Activated CD4-positive, CD25-positive, alpha-beta regulatory T cell (primary cell): ENCODE measurements at regions not wholly inside any gene's neighbourhood (a gene's known extent, or its start where the extent isn't known, plus 50 kb on each side); places are given as distances from the start of the nearest gene placed in this dataset.
A peak's percentile ranks its signal among the peaks of the same experiment; 100 is the strongest.
"Not testable (repeated sequence)": the region's sequence is repeated elsewhere in the genome, so short reads cannot be mapped to it uniquely, and the experiment has no call there.

Experiments used
- DNase-seq, 4 experiments: peaks; one replicate each; lab custom pipeline; 2025; lab: John Stamatoyannopoulos, UW

GRCh38 chr2:39487398-39488250 is 50.5 kb upstream of the MAP4K3 start:
- no peak for DNase-seq

GRCh38 chr2:39488450-39488849 is 51.4 kb upstream of the MAP4K3 start:
- DNase-seq, result no peak

- DNase-seq, result no peak
Observed at GRCh38 chr2:39490586-39490985, 53.5 kb upstream of the MAP4K3 start.

- no peak for DNase-seq
Observed at GRCh38 chr2:39491653-39492052, 54.6 kb upstream of the MAP4K3 start.

- DNase-seq, result no peak
Observed at GRCh38 chr2:39492095-39492590, 55.1 kb upstream of the MAP4K3 start.

GRCh38 chr2:39492716-39493115 is 55.6 kb upstream of the MAP4K3 start:
- no peak for DNase-seq

GRCh38 chr2:39494784-39495251 is 57.7 kb upstream of the MAP4K3 start:
- no peak for DNase-seq

GRCh38 chr2:39497082-39497801 is 60.2 kb upstream of the MAP4K3 start:
- no peak for DNase-seq

- DNase-seq, result not testable (repeated sequence)
Observed at GRCh38 chr2:39498176-39498575, 61.1 kb upstream of the MAP4K3 start.

GRCh38 chr2:39498786-39499185 is 61.7 kb upstream of the MAP4K3 start:
- no peak for DNase-seq

- DNase-seq, result no peak
Observed at GRCh38 chr2:39499336-39499735, 62.3 kb upstream of the MAP4K3 start.

- no peak for DNase-seq
Observed at GRCh38 chr2:39501412-39501811, 64.3 kb upstream of the MAP4K3 start.

GRCh38 chr2:39503277-39503676 is 66.2 kb upstream of the MAP4K3 start:
- DNase-seq, result no peak

GRCh38 chr2:39504790-39505335 is 67.8 kb upstream of the MAP4K3 start:
- no peak for DNase-seq

GRCh38 chr2:39506215-39506614 is 69.1 kb upstream of the MAP4K3 start:
- no peak for DNase-seq

GRCh38 chr2:39508198-39508597 is 71.1 kb upstream of the MAP4K3 start:
- no peak for DNase-seq

- no peak for DNase-seq
Observed at GRCh38 chr2:39510140-39510539, 73.1 kb upstream of the MAP4K3 start.

- DNase-seq, result no peak
Observed at GRCh38 chr2:39511219-39511604, 74.1 kb upstream of the MAP4K3 start.

- DNase-seq, result no peak
Observed at GRCh38 chr2:39511605-39512433, 74.7 kb upstream of the MAP4K3 start.

- no peak for DNase-seq
Observed at GRCh38 chr2:39512434-39512935, 75.4 kb upstream of the MAP4K3 start.

- no peak for DNase-seq
Observed at GRCh38 chr2:39512941-39513340, 75.9 kb upstream of the MAP4K3 start.

GRCh38 chr2:39513641-39514094 is 76.6 kb upstream of the MAP4K3 start:
- peak in 2 of 4 experiments; percentile 6 to 20 for DNase-seq
